Uterus (tissue), 3 donors: ENCODE measurements at regions not wholly inside any gene's neighbourhood (a gene's known extent, or its start where the extent isn't known, plus 50 kb on each side); places are given as distances from the start of the nearest gene placed in this dataset.

ENCODE experiments used
- DNase-seq, 2 donors: peaks; one replicate each; pipeline ENCODE4 v3.0.0-alpha.2; 2019 to 2020
- H3K27ac ChIP-seq, 2 donors: fragments of 200-600 bp; sonication (generic); 1 replicate in 1 of 2; 2 replicates in 1 of 2; pipeline ENCODE4 v1.5.1; 2016 to 2018
- H3K27me3 ChIP-seq, 2 donors: fragments of 200-600 bp; sonication (generic); one replicate each; pipeline ENCODE4 v1.5.1; 2018 to 2019; ENCODE audit warnings: control low read depth in 1 of 2
- H3K36me3 ChIP-seq, 2 donors: fragments of 200-600 bp; sonication (generic); one replicate each; pipeline ENCODE4 v1.5.1; 2019; ENCODE audit warnings: control low read depth in 1 of 2
- H3K4me1 ChIP-seq, 2 donors: fragments of 200-600 bp; sonication (generic); one replicate each; pipeline ENCODE4 v1.5.1; 2018 to 2019; ENCODE audit warnings: control low read depth in 1 of 2
- H3K4me3 ChIP-seq, 2 donors: fragments of 200-600 bp; sonication (generic); 1 replicate in 1 of 2; 2 replicates in 1 of 2; pipeline ENCODE4 v1.5.1; 2018 to 2019; ENCODE audit warnings: mild to moderate bottlenecking in 1 of 2
- H3K9me3 ChIP-seq, 2 donors: fragments of 200-600 bp; sonication (generic); one replicate each; pipeline ENCODE4 v1.5.1; 2019; ENCODE audit warnings: control low read depth in 1 of 2
- POLR2A ChIP-seq, 2 donors: fragments of 450-650 bp; IDR thresholded peaks; one replicate each; pipeline ENCODE4 v1.6.1; 2016; ENCODE audit warnings: antibody characterized with exemption in 2 of 2, mild to moderate bottlenecking in 1 of 2, moderate library complexity in 1 of 2
- intact Hi-C: fragments of 100-400 bp; cut with DNase I; formaldehyde crosslinking; loops from one replicate; pipeline ENCODE4 v1.15.1; 2023; ENCODE audit warnings: low total_unique reads
- TF ChIP-seq, protein P1 (sequence below), 4 experiments: fragments of 200-600 bp in 2 of 4; fragments of 450-650 bp in 2 of 4; sonication (generic) in 2 of 4; IDR thresholded peaks; one replicate each; pipeline ENCODE4 v1.5.1; 2016 to 2019; ENCODE audit warnings: antibody characterized with exemption in 4 of 4, mild to moderate bottlenecking in 2 of 4, moderate library complexity in 1 of 4
- donor health status: DM: yes; HTN: yes; CAD: no.

DNA sequence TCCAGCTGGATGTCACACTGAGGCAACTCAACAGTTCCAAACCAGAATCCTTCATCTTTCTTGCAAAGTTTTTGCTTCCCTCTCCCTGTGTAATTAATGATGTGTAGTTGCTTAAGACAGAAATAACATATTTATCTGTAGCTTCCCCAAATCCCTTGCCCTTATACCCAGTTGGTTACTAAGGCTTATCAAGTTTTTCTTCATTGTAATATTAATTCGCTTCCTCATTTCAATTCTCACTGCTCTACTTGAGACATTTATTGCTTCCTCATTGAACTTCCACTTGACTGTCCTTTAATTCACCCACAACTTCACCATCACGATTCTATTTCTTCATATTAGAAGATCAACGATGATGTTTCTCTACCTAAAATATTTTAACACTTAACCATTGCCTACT is 386.6 kb upstream of the CPEB2 start:
- Histone ChIP-seq H3K27me3 (no peaks in the 10 kb centered on the region), H3K9me3 (no peaks in the 10 kb centered on the region), H3K36me3 (no peaks in the 10 kb centered on the region), H3K4me1 (no peaks in the 10 kb centered on the region), H3K4me3 (no peak overlapping the region), H3K27ac (no peak overlapping the region)
- intact Hi-C loops = no loop called here
- no peak for TF ChIP-seq POLR2A (IDR thresholded peaks at IDR 0.05)
- TF ChIP-seq, protein P1, sequence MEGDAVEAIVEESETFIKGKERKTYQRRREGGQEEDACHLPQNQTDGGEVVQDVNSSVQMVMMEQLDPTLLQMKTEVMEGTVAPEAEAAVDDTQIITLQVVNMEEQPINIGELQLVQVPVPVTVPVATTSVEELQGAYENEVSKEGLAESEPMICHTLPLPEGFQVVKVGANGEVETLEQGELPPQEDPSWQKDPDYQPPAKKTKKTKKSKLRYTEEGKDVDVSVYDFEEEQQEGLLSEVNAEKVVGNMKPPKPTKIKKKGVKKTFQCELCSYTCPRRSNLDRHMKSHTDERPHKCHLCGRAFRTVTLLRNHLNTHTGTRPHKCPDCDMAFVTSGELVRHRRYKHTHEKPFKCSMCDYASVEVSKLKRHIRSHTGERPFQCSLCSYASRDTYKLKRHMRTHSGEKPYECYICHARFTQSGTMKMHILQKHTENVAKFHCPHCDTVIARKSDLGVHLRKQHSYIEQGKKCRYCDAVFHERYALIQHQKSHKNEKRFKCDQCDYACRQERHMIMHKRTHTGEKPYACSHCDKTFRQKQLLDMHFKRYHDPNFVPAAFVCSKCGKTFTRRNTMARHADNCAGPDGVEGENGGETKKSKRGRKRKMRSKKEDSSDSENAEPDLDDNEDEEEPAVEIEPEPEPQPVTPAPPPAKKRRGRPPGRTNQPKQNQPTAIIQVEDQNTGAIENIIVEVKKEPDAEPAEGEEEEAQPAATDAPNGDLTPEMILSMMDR (IDR thresholded peaks at IDR 0.05) = no peak
- DNase-seq = no peak

DNA sequence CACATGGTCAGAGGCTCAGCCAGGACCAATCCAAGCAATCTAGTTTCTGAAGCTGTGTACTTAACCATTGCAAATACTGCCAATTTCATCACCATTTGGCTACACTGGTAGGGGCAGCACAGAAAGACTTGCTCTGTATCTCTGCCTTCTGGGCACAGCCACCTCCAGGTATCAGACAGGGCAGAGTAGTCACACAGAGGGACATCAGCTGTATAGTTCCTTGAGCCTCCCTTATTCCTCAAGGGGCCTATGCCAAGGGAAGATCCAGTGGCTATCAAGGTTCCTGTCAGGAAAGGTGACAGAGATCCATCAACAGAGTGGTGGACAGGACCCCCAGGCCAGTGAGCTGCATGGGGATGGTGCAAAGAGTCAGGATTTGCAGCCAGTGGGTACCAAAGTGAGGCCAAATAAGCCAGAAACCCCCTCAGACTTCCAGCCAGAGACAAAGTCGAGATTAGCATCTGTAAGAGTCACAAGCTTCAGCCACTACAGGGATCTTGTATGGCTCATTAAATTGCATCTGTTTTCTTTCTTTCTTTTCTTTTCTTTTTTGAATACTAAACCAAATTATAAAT is 381.6 kb upstream of the CPEB2 start:
- Histone ChIP-seq H3K4me3 (no peak overlapping the region), H3K27me3 (no peaks in the 10 kb centered on the region), H3K27ac (no peak overlapping the region), H3K9me3 (no peaks in the 10 kb centered on the region), H3K36me3 (no peaks in the 10 kb centered on the region), H3K4me1 (no peaks in the 10 kb centered on the region)
- no peak for DNase-seq
- intact Hi-C loops = no loop called here
- TF ChIP-seq, protein P1 (IDR thresholded peaks at IDR 0.05) = no peak
- no peak for TF ChIP-seq POLR2A (IDR thresholded peaks at IDR 0.05)

DNA sequence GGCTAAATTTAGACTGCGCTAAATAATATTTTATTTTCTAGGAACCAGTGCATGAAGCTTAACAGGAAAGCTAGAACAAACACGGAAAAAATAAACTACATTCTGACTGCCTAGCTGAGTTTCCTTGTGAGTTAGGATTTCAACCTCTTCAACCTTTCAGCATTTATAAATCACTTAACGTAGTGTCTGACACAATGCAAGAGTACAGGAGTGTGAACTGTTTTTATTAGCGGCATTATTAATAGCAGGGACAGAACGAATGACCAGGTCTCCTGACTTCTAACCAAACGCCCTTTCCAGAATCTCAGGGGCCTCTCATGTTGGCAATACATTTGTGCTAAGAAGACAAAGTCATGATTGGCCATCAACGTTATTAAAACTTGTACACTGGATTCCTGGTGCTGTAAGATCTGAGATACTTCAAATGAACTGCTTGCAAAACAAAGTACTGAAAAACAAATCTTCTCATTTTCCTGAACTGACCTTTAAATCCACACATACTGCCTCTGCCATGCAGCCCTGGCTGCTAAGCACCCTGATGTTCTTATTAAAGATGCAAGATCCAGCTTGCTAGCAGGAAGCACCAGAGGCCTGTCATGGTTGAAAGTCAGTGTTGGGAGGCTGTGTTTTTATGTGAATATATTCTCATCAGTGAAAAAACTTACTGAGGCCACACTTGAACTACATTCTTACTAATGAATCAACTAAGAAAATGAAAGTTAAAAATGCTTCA is 380.4 kb upstream of the CPEB2 start:
- TF ChIP-seq, protein P1 (IDR thresholded peaks at IDR 0.05) = no peak
- TF ChIP-seq POLR2A (IDR thresholded peaks at IDR 0.05) = no peak
- Histone ChIP-seq H3K27ac (no peak overlapping the region), H3K27me3 (no peaks in the 10 kb centered on the region), H3K4me3 (no peak overlapping the region), H3K4me1 (no peaks in the 10 kb centered on the region), H3K36me3 (no peaks in the 10 kb centered on the region), H3K9me3 (no peaks in the 10 kb centered on the region)
- DNase-seq = no peak
- intact Hi-C loops = no loop called here

DNA sequence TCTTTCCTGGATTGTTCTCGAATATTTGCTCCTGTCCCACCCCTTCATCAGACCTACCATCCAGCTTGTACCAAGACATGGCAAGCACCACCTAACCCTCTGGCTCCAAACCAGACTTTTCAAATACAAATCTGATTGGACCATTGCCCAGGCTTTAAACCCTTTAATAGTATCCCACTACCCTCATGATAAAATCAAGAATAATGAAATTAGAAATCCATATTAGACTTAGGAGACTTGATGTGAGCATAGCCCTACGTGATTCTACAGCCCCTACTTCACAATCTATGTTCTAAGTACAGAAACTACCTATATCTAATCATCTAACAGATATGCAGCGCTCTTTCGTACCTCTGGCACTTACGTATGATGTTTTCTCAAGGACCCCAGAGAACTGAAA is 375.2 kb upstream of the CPEB2 start:
- Histone ChIP-seq H3K9me3 (no peaks in the 10 kb centered on the region), H3K27me3 (no peaks in the 10 kb centered on the region), H3K4me3 (no peak overlapping the region), H3K36me3 (no peaks in the 10 kb centered on the region), H3K27ac (no peak overlapping the region), H3K4me1 (no peaks in the 10 kb centered on the region)
- no peak for TF ChIP-seq POLR2A (IDR thresholded peaks at IDR 0.05)
- TF ChIP-seq, protein P1 (IDR thresholded peaks at IDR 0.05) = no peak
- no peak for DNase-seq
- intact Hi-C loops = no loop called here

DNA sequence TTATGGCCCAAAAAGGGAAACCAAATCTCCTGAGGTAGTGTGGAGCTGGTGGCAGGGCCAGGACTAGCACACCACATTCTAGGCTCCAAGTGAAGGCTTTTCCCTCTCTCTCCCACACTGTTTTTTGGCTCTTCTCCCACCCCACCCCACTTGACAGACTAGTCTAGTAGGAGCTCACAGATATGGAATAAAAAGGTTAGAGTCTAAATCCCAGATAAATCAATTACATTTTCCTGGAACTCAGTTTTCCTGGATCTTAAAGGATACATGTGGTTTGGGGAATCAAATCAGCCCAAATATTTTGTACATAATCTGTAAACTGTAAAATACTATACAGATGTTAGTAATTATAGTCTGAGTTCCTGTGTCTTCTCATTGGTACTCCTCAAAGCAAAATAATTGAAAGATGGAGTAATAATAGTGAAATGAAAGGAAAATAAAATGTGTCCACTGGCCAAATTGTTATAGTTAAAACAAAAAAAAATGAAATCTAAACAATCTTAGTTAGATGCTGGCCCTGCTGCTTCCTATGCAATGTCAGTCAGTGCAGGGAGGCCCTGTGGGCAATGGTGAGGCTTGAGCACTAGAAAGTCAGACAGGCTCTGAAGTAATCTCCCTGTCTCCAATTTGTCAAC is 370.4 kb upstream of the CPEB2 start:
- intact Hi-C loops = no loop called here

More for the DNA sequence above, 370.4 kb upstream of the CPEB2 start:
- Histone ChIP-seq H3K27ac (no peak overlapping the region), H3K27me3 (no peaks in the 10 kb centered on the region), H3K36me3 (no peaks in the 10 kb centered on the region), H3K4me3 (no peak overlapping the region), H3K9me3 (no peaks in the 10 kb centered on the region), H3K4me1 (no peaks in the 10 kb centered on the region)
- TF ChIP-seq POLR2A (IDR thresholded peaks at IDR 0.05) = no peak
- TF ChIP-seq, protein P1 (IDR thresholded peaks at IDR 0.05) = no peak
- no peak for DNase-seq
